ENCODE measurements at regions not wholly inside any gene's neighbourhood (a gene's known extent, or its start where the extent isn't known, plus 50 kb on each side); places are given as distances from the start of the nearest gene placed in this dataset.
"Not testable (repeated sequence)": the region's sequence is repeated elsewhere in the genome, so short reads cannot be mapped to it uniquely, and the experiment has no call there.

DNA sequence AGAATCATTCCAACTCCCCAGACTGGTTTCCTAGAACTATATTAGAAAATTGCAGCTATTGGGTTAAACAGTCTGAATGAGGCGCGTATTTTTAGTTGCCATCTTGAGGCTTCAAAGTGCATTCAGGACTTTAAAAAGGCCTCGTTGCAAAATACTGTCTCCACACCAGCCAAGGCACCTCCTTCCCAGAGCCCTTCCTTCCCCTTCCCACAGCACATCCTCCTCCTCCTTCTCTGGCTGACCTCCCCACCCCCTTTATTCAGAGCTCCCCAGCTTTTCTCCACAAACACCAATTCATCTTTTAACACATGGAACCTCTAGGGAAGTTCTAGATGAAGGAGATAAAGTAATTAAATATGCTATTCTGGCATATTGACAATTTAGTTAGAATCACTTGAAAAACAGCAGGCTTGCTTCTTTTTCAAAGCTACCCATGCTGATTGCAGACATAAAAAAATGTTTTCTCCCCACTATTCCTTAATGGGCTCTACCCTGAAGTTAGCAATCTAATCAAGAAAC lies 90.3 kb downstream of the RTP5 start:
- Histone ChIP-seq H3K4me1 (ENCODE audit: control insufficient read depth in 3 of 3, insufficient read depth in 2 of 3, low read depth in 1 of 3, low read length in 2 of 3) (peaks cover 0 to 5% (median 2%) of the 10 kb centered on the region in 3 donors), H3K4me3 (ENCODE audit: low read depth in 1 of 3, low read length in 3 of 3) (no peak overlapping the region), H3K9me3 (ENCODE audit: control insufficient read depth in 2 of 2, insufficient read depth in 1 of 2, low read depth in 1 of 2, low read length in 1 of 2) (no peaks in the 10 kb centered on the region), H3K36me3 (ENCODE audit: control insufficient read depth in 3 of 3, insufficient read depth in 2 of 3, low read depth in 1 of 3, low read length in 3 of 3) (no peaks in the 10 kb centered on the region), H3K27ac (ENCODE audit: low read depth in 1 of 3, low read length in 2 of 3) (no peak overlapping the region), H3K27me3 (ENCODE audit: control insufficient read depth in 3 of 3, insufficient read depth in 3 of 3, low read length in 3 of 3) (no peaks in the 10 kb centered on the region)
- no peak for DNase-seq
- 65 to 76% (median 72%) methylated on average over 3 of the region's 3 CpGs for WGBS, 3 donors
- no peak for FAIRE-seq

DNA sequence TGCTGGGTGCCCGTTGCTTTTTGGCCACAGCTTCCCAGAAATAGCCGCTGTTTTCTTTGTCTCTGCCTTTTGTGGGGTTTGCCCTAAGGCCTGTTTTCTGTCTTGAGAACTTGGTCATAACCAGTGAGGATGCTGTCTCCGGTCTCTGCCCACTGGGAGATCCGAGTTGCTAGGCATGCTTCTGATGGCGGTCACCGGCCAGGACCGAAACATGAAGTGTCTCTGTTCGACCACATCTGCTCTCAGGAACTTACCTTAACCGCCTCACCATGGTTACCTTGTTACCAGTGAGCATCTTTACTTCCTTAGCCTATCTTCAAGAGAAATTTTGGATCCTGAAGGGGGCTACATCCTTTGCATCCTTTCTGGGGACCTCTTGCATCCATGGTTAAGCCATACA lies 91.9 kb downstream of the RTP5 start:
- Histone ChIP-seq H3K27ac (ENCODE audit: low read depth in 1 of 3, low read length in 2 of 3) (no peak overlapping the region), H3K4me1 (ENCODE audit: control insufficient read depth in 3 of 3, insufficient read depth in 2 of 3, low read depth in 1 of 3, low read length in 2 of 3) (peaks cover 0 to 17% (median 2%) of the 10 kb centered on the region in 3 donors), H3K4me3 (ENCODE audit: low read depth in 1 of 3, low read length in 3 of 3) (no peak overlapping the region), H3K9me3 (ENCODE audit: control insufficient read depth in 2 of 2, insufficient read depth in 1 of 2, low read depth in 1 of 2, low read length in 1 of 2) (no peaks in the 10 kb centered on the region), H3K27me3 (ENCODE audit: control insufficient read depth in 3 of 3, insufficient read depth in 3 of 3, low read length in 3 of 3) (no peaks in the 10 kb centered on the region), H3K36me3 (ENCODE audit: control insufficient read depth in 3 of 3, insufficient read depth in 2 of 3, low read depth in 1 of 3, low read length in 3 of 3) (no peaks in the 10 kb centered on the region)
- no peak for FAIRE-seq
- WGBS, 3 donors: 87 to 95% (median 90%) methylated on average over 9 of the region's 9 CpGs
- DNase-seq: no peak

DNA sequence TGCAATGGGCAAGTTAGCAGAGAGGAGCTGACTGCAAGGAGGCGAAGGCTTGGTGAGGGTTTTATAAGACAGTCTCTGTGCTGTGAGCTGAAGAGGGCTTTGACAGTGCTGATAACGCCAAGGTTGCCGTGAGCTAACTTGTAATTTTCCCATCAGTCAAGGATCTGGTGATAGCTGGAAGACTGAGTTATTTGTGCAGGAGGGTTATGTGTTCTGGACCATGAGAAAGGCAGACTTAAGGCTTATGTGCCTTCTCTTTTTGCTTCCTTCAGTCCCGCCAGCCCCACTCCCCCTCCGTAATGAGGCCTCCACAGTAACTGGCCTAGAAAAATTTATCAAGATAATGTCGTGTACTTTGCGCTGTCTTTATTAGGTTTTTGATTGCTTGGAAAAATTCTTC lies 94.6 kb downstream of the RTP5 start:
- 22 to 72% (median 51%) methylated on average over 7 of the region's 7 CpGs for WGBS, 3 donors
- DNase-seq: peak; percentile 72 to 89

DNA sequence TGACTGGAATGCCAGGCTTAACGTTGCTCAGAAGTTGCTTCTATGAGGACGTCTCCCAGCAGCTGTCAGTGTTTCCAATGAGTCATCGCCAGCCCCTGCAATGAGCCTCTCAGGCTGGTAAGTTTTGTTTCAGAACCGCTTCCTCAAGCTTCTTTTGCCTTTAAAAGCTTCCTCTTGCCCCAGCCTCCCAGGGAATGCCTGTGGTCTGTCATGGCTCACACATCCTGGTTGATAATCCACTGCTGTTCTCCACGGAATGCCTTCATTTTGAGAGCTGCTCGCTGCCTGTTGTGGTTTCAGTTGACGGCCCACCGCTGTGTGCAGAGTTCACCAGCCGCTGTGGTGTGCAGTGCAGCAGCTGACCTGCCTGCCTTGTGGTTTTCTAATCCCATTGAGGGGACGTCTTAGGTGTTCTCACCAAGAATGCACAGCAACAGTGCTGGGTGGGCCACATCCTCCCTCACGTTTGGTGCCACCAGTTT lies 96.4 kb downstream of the RTP5 start:
- Histone ChIP-seq H3K36me3 (ENCODE audit: control insufficient read depth in 3 of 3, insufficient read depth in 2 of 3, low read depth in 1 of 3, low read length in 3 of 3) (no peaks in the 10 kb centered on the region), H3K9me3 (ENCODE audit: control insufficient read depth in 2 of 2, insufficient read depth in 1 of 2, low read depth in 1 of 2, low read length in 1 of 2) (no peaks in the 10 kb centered on the region), H3K27ac (ENCODE audit: low read depth in 1 of 3, low read length in 2 of 3) (peak overlapping the region in 2 of 3 donors; percentile 55 to 84), H3K4me3 (ENCODE audit: low read depth in 1 of 3, low read length in 3 of 3) (peak overlapping the region in 1 of 3 donors; percentile 18), H3K4me1 (ENCODE audit: control insufficient read depth in 3 of 3, insufficient read depth in 2 of 3, low read depth in 1 of 3, low read length in 2 of 3) (peaks cover 0 to 20% (median 2%) of the 10 kb centered on the region in 3 donors), H3K27me3 (ENCODE audit: control insufficient read depth in 3 of 3, insufficient read depth in 3 of 3, low read length in 3 of 3) (no peaks in the 10 kb centered on the region)
- no peak for FAIRE-seq
- DNase-seq: peak; percentile 53 to 88
- 4 to 10% (median 10%) methylated on average over 11 of the region's 11 CpGs for WGBS, 3 donors

More for the DNA sequence above, 94.6 kb downstream of the RTP5 start:
- Histone ChIP-seq H3K36me3 (ENCODE audit: control insufficient read depth in 3 of 3, insufficient read depth in 2 of 3, low read depth in 1 of 3, low read length in 3 of 3) (no peaks in the 10 kb centered on the region), H3K4me3 (ENCODE audit: low read depth in 1 of 3, low read length in 3 of 3) (peak overlapping the region in 1 of 3 donors; percentile 27), H3K4me1 (ENCODE audit: control insufficient read depth in 3 of 3, insufficient read depth in 2 of 3, low read depth in 1 of 3, low read length in 2 of 3) (peaks cover 0 to 20% (median 2%) of the 10 kb centered on the region in 3 donors), H3K27ac (ENCODE audit: low read depth in 1 of 3, low read length in 2 of 3) (peak overlapping the region in 1 of 3 donors; percentile 85), H3K9me3 (ENCODE audit: control insufficient read depth in 2 of 2, insufficient read depth in 1 of 2, low read depth in 1 of 2, low read length in 1 of 2) (no peaks in the 10 kb centered on the region), H3K27me3 (ENCODE audit: control insufficient read depth in 3 of 3, insufficient read depth in 3 of 3, low read length in 3 of 3) (no peaks in the 10 kb centered on the region)
- FAIRE-seq: no peak

DNA sequence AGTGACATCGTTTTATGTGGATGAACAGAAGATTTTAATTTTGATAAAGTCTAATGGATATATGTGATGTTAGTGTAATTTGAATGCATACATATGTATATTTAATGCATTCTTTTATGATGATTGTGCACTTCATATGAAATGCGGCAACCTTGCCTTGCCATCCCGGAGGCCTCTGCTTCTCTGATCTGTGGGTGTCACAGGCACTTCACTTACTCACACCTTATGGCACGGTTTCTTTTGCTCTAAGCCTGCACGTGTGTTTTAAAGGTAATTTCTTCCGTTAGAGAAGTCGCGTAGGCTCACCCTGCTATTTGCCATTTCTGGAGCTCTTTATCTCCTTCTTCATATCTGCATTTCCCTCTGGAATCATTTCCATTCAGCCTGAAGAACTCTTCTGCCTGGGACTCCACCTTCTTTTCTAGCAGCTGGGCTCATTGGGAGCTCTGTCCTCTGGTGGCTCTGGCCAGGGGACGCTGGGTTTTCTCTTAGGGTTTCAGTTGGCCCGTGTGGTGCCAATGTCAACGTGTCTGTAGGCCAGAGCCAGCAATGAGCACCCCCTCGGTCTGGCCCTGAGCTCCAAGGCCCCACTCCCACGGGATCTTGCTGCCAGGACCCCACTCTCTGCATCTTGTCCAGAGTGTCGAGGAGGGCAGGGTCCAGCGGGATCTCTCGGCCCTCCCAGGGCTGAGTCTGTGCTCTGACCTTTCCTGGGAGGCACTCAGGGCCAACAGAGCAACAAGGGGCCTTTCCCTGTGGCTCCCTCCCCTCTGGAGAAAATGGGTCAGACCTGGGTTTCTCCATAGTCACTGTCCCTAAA lies 97.3 kb downstream of the RTP5 start:
- no peak overlapping the region for H3K4me3 ChIP-seq (ENCODE audit: low read depth in 1 of 3, low read length in 3 of 3)
- no peak for FAIRE-seq
- no peak overlapping the region for H3K27ac ChIP-seq (ENCODE audit: low read depth in 1 of 3, low read length in 2 of 3)
- no peaks in the 10 kb centered on the region for H3K9me3 ChIP-seq (ENCODE audit: control insufficient read depth in 2 of 2, insufficient read depth in 1 of 2, low read depth in 1 of 2, low read length in 1 of 2)
- no peaks in the 10 kb centered on the region for H3K27me3 ChIP-seq (ENCODE audit: control insufficient read depth in 3 of 3, insufficient read depth in 3 of 3, low read length in 3 of 3)
- H3K36me3 ChIP-seq (ENCODE audit: control insufficient read depth in 3 of 3, insufficient read depth in 2 of 3, low read depth in 1 of 3, low read length in 3 of 3): no peaks in the 10 kb centered on the region
- WGBS, 3 donors: 84 to 86% (median 86%) methylated on average over 16 of the region's 16 CpGs
- peaks cover 0 to 20% (median 2%) of the 10 kb centered on the region in 3 donors for H3K4me1 ChIP-seq (ENCODE audit: control insufficient read depth in 3 of 3, insufficient read depth in 2 of 3, low read depth in 1 of 3, low read length in 2 of 3)
- no peak for DNase-seq

DNA sequence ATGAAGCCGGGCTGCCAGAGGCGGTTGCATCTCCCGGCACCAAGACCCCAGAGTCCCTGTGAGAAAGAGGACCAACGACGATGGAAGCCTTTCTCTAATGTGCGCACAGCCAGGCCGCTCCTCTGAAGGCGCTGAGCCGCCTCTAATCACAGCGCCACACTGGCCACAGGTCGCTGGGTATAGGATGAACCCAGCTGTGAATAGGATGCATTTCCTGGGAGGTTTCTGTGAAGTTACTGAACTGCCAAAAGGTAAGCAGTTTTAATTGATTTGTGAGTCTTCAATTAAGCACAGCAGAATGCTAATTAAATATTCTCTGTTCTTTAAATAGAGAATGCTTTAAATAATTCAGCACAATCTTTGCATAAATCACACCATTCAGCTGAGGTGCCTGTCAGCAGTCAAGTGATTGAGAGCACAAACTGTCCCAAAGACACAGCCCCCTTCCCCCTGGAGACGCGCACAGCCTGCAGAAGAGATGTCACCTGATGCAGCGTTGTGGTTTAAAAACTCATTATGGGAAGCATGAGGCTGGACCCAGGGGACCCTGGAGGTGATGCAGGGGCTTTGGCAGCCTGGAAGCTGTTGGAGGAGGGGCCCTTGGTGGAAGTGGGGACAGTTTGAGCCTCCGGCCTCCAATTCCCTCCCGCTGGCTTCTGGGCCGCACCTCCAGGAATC lies 98.1 kb downstream of the RTP5 start:
- no peak overlapping the region for H3K4me3 ChIP-seq (ENCODE audit: low read depth in 1 of 3, low read length in 3 of 3)
- H3K36me3 ChIP-seq (ENCODE audit: control insufficient read depth in 3 of 3, insufficient read depth in 2 of 3, low read depth in 1 of 3, low read length in 3 of 3): no peaks in the 10 kb centered on the region
- FAIRE-seq (no peak), DNase-seq (no peak)
- peaks cover 0 to 20% (median 2%) of the 10 kb centered on the region in 3 donors for H3K4me1 ChIP-seq (ENCODE audit: control insufficient read depth in 3 of 3, insufficient read depth in 2 of 3, low read depth in 1 of 3, low read length in 2 of 3)
- WGBS, 3 donors: 93 to 95% (median 95%) methylated on average over 17 of the region's 17 CpGs
- peaks cover 0 to under 1% of the 10 kb centered on the region in 2 donors for H3K9me3 ChIP-seq (ENCODE audit: control insufficient read depth in 2 of 2, insufficient read depth in 1 of 2, low read depth in 1 of 2, low read length in 1 of 2)
- no peaks in the 10 kb centered on the region for H3K27me3 ChIP-seq (ENCODE audit: control insufficient read depth in 3 of 3, insufficient read depth in 3 of 3, low read length in 3 of 3)
- H3K27ac ChIP-seq (ENCODE audit: low read depth in 1 of 3, low read length in 2 of 3): no peak overlapping the region

DNA sequence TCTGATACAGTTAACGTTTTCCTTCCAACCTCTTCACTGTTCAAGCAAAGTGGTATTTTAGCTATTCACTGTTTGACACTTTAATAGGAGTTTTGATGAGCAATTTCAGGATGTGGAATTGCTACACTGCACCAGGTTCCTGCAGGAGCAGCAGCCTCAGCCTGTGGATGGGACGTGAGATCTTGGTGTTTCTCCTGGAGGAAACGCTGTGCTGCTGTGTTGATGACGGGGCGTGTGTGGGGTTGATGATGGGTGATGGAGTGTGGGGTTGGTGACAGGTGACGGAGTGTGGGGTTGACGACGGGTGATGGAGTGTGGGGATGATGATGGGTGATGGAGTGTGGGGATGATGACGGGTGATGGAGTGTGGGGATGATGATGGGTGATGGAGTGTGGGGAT lies 98.9 kb downstream of the RTP5 start:
- Histone ChIP-seq H3K27me3 (ENCODE audit: control insufficient read depth in 3 of 3, insufficient read depth in 3 of 3, low read length in 3 of 3) (no peaks in the 10 kb centered on the region), H3K9me3 (ENCODE audit: control insufficient read depth in 2 of 2, insufficient read depth in 1 of 2, low read depth in 1 of 2, low read length in 1 of 2) (peaks cover 0 to 4% of the 10 kb centered on the region in 2 donors), H3K27ac (ENCODE audit: low read depth in 1 of 3, low read length in 2 of 3) (no peak overlapping the region), H3K4me1 (ENCODE audit: control insufficient read depth in 3 of 3, insufficient read depth in 2 of 3, low read depth in 1 of 3, low read length in 2 of 3) (peaks cover 0 to 20% (median 2%) of the 10 kb centered on the region in 3 donors), H3K36me3 (ENCODE audit: control insufficient read depth in 3 of 3, insufficient read depth in 2 of 3, low read depth in 1 of 3, low read length in 3 of 3) (peaks cover 0 to 2% (median 0%) of the 10 kb centered on the region in 3 donors), H3K4me3 (ENCODE audit: low read depth in 1 of 3, low read length in 3 of 3) (no peak overlapping the region)
- FAIRE-seq: no peak
- 94 to 97% (median 96%) methylated on average over 9 of the region's 9 CpGs for WGBS, 3 donors
- DNase-seq: no peak

DNA sequence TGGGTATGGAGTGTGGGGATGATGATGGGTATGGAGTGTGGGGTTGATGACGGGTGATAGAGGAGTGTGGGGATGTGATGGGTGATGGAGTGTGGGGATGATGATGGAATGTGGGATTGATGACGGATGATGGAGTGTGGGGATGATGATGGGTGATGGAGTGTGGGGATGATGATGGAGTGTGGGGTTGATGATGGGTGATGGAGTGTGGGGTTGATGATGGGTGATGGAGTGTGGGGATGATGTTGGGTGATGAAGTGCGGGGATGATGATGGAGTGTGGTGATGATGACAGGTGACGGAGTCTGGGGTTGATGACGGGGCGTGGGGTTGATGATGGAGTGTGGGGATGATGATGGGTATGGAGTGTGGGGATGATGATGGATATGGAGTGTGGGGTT lies 99.7 kb downstream of the RTP5 start:
- 97 to 98% (median 98%) methylated on average over 6 of the region's 6 CpGs for WGBS, 3 donors
- DNase-seq; FAIRE-seq; H3K27me3 ChIP-seq (ENCODE audit: control insufficient read depth in 3 of 3, insufficient read depth in 3 of 3, low read length in 3 of 3); H3K9me3 ChIP-seq (ENCODE audit: control insufficient read depth in 2 of 2, insufficient read depth in 1 of 2, low read depth in 1 of 2, low read length in 1 of 2); H3K27ac ChIP-seq (ENCODE audit: low read depth in 1 of 3, low read length in 2 of 3); H3K4me3 ChIP-seq (ENCODE audit: low read depth in 1 of 3, low read length in 3 of 3); H3K36me3 ChIP-seq (ENCODE audit: control insufficient read depth in 3 of 3, insufficient read depth in 2 of 3, low read depth in 1 of 3, low read length in 3 of 3): not testable (repeated sequence)
- peaks cover 0 to 16% (median 0%) of the 10 kb centered on the region in 3 donors for H3K4me1 ChIP-seq (ENCODE audit: control insufficient read depth in 3 of 3, insufficient read depth in 2 of 3, low read depth in 1 of 3, low read length in 2 of 3)
